HG03460 (cell line): ENCODE measurements at regions not wholly inside any gene's neighbourhood (a gene's known extent, or its start where the extent isn't known, plus 50 kb on each side); places are given as distances from the start of the nearest gene placed in this dataset.
A peak's percentile ranks its signal among the peaks of the same experiment; 100 is the strongest.
"Not testable (repeated sequence)": the region's sequence is repeated elsewhere in the genome, so short reads cannot be mapped to it uniquely, and the experiment has no call there.

Experiments
- ATAC-seq: cut with Tn5 transposase; IDR thresholded peaks from one replicate; pipeline ENCODE4 v1.9.1; 2021; ENCODE audit not compliant: unreplicated experiment

DNA sequence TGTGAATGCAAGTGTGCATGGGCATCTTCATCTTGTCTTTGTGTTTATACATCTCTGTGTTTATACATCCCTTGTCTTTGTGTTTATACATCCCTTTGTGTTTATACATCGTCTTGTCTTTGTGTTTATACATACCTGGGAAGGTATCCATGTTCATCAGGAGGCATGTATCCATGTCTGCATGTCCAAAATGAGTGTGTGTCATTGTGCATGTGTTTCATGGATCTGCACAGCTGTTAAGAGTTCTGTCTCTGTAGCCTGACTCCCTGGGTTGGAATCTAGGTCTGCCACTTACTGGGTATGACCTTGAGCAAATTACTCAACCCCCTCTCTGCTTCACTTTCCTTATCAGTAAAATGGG is 50.1 kb upstream of the SIRPA start:
- ATAC-seq = no peak

DNA sequence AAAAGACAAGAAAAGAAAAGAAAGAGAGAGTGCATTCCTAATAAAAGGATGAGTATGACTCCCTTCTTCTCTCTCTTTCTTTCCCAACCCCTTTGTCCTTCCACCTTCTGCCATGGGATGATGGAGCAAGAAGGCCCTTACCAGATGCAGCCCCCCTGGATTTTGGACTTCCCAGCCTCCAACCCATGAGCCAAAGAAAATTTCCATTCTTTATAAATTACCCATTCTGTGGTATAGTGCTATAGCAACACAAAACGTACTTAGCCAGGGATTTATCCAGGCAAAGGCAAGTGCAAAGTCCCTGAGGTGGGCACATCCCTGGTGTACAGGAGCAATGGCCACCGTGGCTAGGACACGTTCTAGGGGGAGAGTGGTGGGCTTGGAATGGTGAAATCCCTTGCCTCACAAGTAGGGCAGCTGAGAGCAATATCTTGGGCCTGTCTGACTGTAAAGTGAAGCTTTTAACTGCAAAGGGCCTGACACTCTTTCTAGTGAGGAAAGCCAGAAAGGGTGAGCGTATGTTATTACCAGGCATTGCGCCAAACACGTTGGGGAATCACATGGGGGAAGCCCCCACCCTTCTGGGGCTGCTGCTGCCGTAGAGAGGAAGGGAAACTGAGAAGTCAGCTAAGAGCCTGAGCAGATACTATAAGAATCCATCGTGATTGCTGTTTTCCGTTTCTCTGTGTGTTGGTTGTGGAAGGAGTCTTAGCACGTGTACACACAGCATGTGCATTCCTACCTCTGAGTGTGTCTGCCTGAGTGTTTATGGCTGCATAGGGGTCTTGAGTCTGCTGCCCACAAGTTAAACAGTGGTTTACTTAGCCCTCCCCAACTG is 50.7 kb upstream of the SIRPA start:
- peak; percentile 92 for ATAC-seq

DNA sequence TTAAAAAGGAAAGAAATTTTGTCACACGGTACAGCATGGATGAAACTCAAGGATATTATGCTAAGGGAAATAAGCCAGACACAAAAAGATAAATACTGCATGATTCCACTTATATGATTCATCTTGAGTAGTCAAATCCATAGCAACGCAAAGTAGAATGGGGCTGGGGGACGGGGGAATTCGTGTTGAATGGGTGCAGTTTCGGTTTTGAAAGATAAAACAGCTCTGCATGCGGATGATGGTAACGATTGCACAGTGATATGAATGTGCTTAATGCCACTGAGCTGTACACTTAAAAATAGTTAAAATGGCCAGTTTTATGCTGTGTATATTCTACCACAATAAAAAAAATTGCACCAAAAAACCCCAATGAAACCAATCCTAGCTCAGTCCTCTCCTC is 52.9 kb upstream of the SIRPA start:
- no peak for ATAC-seq

DNA sequence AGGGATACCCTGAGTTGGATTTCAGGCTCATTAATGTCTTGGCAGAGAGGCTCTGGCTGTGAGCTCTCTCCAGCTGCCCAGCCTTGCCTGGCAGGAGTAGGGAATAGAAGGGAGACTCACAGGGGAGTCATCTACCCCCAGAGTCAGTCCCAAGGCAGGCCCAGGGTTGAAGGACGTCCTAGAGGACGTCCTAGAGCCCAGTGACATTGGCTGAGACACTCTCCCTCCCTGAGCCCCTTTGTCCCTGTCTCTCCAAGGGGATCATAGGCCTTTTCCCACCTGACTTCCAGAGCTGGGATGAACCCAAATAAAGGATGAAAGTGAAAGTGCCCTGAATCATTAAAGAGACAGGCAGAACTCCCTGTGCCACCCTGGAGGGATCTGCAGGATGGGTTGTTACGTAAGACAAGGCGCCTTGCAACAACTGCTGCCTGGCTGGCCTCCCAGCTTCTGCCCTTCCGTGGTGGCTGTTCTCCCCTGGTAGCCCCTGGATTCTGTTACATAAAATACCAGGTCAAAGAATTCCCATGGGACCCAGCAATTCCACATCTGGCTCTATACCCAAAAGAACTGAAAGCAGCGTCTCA is 53.6 kb upstream of the SIRPA start:
- ATAC-seq = no peak

DNA sequence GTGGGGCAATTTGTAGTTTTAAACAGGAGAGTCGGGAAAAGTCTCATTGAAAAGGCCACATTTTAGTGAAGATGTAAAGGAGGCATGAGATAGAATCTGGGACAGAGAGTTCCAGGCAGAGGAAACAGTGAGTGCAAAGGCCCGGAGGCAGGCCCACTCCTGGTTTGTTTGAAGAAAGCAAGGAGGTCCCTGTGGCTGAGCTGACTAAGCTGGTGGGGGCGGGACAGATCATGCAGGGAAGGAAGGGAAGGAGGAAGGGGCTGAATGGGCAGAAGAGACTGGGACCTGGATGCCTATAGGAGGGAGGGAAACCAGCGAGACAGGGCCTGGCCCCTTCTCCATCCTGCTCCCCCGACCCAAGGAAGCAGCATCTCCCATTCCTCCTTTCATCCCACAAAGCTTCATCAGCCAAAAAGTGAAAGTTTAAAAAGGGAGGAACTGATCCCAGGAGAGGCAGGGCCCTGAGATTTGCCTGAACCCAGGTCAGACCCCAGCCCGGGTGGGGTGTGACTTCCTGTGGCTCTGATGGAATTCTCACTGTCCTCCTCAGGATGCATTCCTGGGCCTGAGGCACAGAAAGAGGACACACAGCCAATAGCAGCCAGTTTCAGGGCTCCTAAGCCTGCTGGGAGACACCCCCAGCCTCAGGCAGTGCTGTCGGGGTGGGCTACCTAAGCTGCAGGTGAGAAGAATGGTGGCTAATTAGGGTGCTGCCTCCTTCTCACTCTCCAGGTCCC is 54.2 kb upstream of the SIRPA start:
- no peak for ATAC-seq

DNA sequence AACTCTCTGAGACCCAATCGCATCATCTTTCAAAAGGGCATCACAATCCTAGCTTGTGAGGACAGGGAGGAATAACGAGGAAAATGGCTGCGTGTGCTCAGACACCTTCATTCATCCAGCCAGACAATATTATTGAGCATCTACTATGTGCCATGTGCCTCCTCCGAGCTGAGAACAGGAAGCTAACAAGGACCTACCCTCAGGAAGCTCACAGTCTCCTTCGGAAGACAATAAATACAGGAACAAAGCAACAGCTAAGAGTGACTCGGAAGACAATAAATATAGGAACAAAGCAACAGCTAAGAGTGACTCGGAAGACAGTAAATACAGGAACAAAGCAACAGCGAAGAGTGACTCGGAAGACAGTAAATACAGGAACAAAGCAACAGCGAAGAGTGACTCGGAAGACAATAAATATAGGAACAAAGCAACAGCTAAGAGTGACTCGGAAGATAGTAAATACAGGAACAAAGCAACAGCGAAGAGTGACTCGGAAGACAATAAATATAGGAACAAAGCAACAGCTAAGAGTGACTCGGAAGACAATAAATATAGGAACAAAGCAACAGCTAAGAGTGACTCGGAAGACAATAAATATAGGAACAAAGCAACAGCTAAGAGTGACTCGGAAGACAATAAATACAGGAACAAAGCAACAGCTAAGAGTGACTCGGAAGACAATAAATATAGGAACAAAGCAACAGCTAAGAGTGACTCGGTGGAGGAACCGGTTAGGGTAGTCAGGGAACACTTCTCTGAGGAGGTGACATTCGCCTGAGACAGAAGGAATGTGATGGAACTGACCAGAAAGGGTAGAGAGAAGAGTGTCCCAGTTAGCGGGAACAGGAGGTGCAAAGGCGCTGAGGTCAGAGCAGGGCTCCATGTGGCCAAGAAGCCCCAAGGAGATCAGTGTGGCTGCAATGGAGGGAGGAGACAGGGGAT is 55.6 kb upstream of the SIRPA start:
- not testable (repeated sequence) for ATAC-seq

DNA sequence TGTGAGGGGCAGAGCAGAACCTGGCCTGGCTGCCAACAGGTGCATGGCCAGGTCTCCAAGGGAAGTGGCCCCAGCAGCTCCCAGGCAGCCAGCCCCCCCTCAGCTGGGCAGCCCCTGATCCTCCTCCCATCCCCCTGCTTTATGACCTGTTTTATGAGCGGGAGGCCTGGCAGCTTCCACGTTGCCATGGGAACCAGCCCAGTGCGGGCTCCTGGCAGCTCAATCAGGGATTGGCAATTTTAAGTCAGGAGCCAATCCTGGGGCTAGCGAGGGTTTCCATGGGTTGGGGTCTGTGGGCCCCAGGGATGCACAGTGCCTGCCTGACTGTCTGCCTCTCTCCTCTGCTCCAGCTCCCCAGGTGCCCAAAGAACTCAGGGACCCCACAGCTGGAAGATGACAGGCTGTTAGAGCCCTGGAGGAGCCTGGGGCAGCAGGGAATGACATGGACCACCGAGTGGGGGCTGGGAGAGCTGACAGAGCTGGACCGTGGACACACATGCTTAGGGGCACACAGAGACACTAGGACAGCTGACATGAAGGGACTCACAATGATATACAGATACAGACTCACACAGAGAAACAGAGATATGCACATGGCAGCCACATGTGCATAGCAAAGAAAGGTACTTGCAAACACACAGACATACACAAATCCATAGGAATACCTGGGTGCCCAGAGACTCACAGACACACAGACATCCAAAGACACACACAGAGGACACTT is 56.5 kb upstream of the SIRPA start:
- ATAC-seq = no peak

DNA sequence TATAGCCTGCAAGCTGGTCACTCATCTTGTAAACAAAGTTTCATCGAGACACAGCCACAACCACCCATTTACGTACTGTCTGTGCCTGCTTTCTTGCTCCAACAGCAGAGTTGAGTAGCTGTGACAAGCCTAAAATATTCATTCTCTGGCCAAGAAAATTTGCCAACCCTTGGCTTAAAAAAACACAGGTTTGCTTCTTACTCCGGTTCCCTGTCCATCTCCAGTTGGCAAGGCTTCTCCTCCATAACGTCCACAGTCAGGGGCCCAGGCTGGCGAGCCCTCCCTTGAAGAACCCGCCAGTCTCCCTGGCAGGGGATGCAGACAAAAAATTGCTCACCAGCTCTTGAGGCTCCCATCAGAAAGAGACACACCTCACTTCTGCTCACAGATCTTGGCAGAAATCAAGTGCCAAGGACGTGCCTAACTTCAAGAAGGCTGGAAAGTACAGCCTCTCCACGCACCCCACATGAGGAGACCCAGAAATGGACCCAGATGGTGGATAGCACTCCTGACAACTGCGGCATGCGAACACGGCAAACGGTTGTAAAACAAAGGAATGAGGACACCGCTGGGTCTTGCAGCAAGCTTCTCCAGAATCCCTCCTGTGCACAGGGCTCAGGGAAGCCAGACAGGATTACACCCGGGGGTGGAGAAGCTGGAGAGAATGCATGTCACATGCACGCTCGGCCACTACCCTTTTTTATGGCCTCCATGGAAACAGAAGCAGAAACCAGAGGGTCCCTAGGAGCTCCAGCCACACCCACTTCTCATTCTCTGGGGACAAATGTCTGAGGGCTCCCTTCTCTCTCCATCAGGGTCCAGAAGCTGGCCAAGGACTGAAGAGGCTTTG is 59.8 kb upstream of the SIRPA start:
- no peak for ATAC-seq

DNA sequence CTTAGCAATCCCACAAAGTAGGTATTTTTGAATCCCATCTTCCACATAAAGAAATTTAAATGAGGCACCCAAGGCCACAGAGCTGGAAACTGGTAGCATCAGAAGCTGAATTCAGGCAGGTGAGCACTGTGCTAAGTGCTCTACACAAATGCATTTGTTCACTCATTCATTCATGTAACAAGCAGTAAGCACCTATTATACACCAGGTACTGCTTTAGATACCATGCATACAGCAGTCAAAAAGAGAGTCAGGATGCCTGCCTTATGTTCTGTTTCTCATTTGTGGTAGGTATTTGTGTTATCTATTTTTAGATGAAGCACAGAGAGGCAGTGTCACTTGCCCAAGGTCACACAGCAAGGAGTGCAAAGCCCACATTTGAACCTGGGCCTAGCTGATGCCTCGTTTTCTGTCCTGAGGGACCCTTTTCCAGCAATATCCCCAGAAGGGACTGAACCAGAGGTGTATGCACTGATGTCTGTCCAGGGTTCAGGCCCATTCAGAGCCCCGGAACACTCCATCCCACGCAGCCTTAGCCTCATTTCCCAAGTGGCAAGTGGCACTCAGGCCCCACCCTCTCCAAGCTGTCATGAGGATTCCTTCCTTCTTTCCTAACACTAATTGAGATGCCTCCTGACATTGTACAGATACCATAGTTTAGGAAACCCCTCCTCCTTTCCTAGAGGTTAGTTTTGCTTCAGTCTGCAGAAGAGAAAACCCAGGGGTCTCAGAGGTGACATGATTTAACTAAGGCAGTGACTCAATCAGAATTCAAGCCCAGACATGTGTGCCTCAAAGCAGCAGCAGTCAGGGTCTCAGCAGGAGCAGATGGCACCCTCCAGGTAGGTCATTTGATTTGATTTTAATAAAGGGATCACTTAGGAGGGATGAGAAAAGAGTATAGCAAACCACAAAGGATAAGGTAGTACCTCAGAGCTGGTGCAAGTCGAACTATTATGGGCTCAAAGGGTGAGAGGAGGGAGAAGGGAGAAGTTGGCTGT is 61.2 kb upstream of the SIRPA start:
- ATAC-seq = no peak

DNA sequence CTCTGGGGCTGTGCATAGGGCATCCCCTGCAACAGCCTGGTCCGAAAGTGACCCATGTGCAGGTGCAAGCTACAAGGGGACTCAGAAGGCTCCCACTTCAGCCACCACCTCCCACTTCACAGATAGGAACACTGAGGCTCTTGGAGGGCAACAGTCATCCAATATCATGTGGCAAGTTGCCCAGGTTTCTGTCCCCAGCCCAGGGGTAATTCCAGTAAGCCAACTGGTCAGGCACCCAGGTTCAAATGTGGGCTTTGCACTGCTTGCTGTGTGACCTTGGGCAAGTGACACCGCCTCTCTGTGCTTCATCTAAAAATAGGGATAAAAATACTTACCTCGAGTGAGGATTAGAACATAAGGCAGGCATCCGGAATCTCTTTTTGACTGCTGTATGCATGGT is 62.0 kb upstream of the SIRPA start:
- ATAC-seq = no peak

DNA sequence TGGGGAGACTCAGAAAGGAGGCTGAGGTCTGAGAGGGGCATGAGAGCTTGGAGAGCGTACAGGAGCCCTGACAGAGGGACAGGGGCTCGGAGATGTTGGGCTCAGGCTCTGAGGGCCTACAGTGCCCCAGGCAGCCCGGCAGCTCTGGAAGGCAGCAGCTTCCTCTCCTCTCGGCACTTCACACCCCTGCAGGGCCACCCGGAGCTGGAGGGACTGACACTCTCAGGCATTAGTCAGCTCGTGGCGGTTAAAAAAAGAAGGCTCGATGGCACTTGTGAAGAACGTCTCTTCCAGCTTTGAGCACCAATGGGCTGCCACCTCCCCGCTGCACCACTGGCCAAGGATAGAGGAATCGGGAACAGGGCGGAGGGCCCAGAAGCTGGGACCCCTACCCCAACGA is 62.6 kb upstream of the SIRPA start:
- no peak for ATAC-seq

DNA sequence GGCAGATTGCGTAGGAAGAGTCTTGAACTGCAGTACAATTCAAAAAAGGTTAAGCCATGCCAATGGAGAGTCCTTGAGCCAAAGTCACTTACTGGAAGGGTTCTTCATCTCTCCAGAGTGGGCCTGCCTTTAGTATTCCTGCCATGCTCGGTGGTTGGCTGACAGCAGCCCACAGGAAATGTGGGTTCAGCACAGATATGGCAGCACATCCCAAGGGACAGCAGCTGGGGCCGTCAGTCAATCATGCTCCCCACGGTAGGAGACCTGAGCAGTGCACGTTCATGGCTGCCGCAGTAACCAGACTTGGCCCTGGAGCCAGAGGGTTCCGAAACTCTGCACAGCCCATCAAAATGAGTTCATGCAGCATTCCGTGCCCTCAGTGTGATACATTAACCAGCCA is 63.6 kb upstream of the SIRPA start:
- ATAC-seq = no peak

DNA sequence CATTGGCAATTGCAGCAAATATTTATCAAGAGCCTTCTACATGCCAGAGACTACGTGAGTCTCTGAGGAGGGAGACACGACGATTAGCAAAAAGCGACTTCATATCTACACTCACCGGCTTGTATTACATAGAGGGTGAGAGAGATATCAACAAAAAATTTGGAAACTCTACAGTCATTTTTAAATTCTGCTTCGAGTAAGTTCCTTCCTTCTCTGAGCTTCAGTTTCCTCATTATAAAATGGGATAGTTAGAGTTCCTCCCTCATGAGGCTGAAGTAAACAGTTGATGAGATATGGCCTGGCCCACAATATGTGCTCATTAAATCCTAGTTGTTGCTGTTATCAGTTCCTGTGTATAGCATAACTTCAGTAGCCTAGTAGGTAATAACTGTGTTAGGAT is 64.1 kb upstream of the SIRPA start:
- ATAC-seq = no peak

DNA sequence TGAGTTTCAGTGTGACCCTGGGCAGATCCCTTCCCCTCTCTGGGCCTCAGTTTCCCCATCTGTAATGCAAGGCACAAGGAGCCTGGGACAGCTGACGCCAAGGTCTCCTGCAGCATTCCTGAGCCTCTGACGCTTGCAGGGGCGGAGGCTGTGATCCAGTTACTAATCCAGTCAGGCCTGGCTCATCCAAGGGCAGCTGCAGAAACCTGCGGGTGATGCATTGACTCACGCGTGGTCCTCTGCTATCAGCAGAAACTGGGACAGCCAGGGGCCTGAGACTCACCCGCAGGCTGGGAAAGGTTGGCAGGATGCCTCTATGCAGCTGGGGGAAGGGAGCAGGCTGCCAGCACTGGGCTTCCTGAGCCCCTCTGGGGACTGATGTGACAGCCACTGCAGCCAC is 65.0 kb upstream of the SIRPA start:
- no peak for ATAC-seq

DNA sequence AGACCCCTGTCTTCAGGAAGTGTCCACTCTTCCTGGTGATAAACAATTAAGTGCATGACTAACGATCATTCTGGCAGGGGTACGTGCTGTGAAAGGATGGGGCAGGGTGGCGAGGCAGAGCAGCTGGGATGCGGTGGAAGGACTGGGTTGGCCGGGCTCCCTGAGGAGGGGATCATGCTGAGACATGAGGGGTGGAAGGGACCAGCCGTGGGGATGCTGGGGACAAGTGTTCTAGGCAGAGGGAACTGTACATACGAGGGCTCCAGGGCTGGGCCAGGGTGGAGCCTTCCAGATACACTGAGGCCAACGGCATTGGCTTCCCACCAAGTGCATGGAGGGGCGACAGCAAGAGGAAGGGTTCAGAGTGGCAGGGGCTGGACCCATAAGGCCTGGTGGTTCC is 65.7 kb upstream of the SIRPA start:
- ATAC-seq = no peak

DNA sequence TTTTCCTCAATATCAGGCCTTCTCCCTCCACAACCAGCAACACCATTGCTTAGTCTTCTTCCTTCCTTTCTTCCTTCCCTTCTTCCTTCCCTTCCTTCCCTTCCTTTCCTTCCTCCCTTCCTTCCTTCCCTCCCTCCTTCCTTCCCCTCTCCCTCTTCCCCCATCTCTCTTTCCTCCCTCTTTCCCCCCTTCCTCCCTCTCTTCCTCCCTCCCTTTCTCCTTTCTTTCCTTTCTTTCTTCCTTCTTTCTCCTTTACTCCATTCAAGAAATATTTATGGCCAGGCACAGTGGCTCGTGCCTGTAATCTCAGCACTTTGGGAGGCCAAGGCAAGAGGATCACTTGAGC is 66.4 kb upstream of the SIRPA start:
- ATAC-seq = no peak

DNA sequence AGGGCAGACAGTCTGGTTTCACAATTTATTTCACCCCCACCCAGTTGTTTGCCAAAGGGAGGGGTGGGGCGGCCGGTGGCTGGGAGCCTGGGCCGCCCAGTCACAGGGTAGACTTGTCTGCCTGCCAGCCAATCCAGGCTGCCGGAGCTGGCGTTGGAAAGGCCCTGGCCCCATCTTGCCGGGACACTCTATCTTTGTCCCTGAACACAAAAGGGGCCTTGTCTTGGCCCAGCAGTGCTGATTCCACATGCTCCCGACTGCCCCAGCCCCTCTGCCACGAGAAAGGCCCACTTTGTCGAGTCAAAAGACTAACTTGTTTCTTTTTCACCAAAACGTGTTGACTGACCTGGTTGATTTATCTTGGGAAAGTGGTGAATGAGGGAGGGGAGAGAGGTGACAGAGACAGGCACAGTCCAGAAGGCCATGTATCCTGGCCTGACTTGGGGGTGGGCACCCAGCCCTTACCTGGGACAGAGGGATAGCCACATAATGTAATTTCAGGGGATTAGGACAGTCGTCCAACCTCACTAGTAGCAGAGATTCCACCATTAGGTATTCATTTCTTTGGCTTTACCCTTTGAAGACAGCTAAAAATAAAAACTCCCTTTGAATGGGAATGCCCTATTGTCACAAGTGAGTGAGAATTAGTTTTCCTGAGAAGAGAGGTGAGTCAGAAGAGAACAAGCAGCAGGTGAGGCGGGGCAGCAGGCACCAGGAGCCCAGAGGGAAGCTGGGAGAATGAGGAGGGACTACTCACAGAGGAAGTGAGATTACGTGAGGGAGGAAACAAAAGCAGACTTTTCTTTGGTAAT is 67.0 kb upstream of the SIRPA start:
- ATAC-seq = no peak

DNA sequence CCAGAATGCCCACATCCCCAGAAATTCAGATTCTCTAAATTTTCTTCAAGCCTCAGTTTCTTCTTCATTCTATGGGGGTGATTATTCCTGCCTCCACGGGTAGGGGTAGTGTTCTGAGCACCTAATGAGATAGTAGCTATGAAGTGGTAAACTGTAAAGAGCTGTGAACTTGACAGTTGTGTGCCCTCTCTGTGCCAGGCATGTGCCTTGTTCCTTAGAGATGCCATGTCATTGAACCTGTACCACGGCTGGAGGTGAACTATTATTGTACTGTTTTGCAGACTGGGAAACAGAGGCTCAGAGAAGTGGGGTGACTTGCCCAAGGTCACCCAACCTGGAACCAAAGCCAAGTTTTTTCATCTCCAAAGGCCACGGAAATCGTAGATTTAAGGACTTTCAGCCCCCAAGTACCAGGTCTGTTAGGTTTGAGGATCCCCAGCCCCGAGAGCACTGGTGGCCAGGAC is 67.7 kb upstream of the SIRPA start:
- ATAC-seq = no peak
